Astrocyte (in vitro differentiated cells and primary cell): ENCODE measurements at regions not wholly inside any gene's neighbourhood (a gene's known extent, or its start where the extent isn't known, plus 50 kb on each side); places are given as distances from the start of the nearest gene placed in this dataset.

Experiments
- EZH2 ChIP-seq: IDR thresholded peaks from 2 replicates; pipeline ENCODE4 v1.6.1; 2012; ENCODE audit warnings: mild to moderate bottlenecking, low read length, inconsistent platforms; ENCODE audit not compliant: insufficient read depth
- TF ChIP-seq, protein P1 (sequence below): IDR thresholded peaks from 2 replicates; pipeline ENCODE4 v1.5.1; 2011; ENCODE audit warnings: low read depth, mild to moderate bottlenecking, inconsistent platforms, low read length, moderate library complexity; ENCODE audit not compliant: insufficient read depth

DNA sequence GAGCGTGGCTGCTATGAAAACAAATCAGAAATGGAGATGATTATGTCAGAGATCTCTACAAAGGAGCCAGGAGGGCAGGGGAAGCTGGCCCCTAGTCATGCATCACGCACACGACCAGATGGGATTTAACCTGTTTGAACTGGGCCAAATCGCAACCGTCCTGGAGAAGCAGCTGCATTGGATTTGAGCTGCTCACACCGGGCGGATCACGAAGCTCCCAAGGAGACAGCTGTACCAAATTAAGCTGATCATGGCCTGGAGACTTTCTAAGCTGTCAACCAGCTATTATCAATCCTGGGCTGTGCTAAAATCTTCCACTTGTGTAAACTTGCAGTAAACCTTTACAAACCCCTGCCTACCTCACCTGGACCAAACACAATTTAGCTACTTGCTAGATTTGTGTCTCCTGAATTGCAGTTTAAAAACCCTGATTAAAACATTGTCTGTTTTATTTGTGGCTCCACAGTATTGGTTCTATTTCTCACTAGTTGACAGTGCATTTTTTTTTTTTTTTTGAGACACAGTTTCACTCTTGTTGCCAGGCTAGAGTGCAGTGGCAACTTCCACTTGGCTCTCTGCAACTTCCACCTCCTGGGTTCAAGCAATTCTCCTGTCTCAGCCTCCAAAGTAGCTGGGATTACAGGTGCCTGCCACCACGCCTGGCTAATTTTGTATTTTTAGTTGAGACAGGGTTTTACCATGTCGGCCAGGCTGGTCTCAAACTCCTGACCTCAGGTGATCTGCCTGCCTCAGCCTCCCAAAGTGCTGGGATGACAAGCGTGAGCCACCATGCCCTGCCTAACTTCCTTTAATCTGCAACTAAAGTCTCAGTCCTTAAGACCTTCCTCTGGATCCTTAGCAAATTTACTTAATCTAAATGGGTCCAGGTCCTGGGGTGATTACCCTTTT, 98.3 kb upstream of the GRIN2A start:
- TF ChIP-seq, protein P1, sequence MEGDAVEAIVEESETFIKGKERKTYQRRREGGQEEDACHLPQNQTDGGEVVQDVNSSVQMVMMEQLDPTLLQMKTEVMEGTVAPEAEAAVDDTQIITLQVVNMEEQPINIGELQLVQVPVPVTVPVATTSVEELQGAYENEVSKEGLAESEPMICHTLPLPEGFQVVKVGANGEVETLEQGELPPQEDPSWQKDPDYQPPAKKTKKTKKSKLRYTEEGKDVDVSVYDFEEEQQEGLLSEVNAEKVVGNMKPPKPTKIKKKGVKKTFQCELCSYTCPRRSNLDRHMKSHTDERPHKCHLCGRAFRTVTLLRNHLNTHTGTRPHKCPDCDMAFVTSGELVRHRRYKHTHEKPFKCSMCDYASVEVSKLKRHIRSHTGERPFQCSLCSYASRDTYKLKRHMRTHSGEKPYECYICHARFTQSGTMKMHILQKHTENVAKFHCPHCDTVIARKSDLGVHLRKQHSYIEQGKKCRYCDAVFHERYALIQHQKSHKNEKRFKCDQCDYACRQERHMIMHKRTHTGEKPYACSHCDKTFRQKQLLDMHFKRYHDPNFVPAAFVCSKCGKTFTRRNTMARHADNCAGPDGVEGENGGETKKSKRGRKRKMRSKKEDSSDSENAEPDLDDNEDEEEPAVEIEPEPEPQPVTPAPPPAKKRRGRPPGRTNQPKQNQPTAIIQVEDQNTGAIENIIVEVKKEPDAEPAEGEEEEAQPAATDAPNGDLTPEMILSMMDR = no peak
- TF ChIP-seq EZH2 = no peak
